Brain microvascular endothelial cell (primary cell): ENCODE measurements at regions not wholly inside any gene's neighbourhood (a gene's known extent, or its start where the extent isn't known, plus 50 kb on each side); places are given as distances from the start of the nearest gene placed in this dataset.

Source experiments
- DNase-seq: peaks from one replicate; pipeline ENCODE4 v3.0.0-alpha.2; 2020
- H3K27ac ChIP-seq: fragments of 250-450 bp; sonication (Bioruptor Pico); 2 replicates; pipeline ENCODE4 v1.5.1; 2020; ENCODE audit warnings: mild to moderate bottlenecking, moderate library complexity
- H3K27me3 ChIP-seq: fragments of 250-450 bp; sonication (Bioruptor Pico); replicated peaks from 2 replicates; pipeline ENCODE4 v1.5.1; 2020; ENCODE audit warnings: mild to moderate bottlenecking
- H3K36me3 ChIP-seq: fragments of 250-450 bp; sonication (Bioruptor Pico); replicated peaks from 2 replicates; pipeline ENCODE4 v1.5.1; 2020; ENCODE audit warnings: mild to moderate bottlenecking
- H3K4me3 ChIP-seq: 2 replicates; pipeline ENCODE4 v1.5.1; 2011; ENCODE audit warnings: low read depth, mild to moderate bottlenecking, control low read depth, low read length, moderate library complexity
- in situ Hi-C: cut with HindIII; loops from 2 replicates; pipeline ENCODE4 v1.10.0; 2017; ENCODE audit warnings: low sequenced_read_pairs, low pct_ligation_motif_present
- TF ChIP-seq, protein P1 (sequence below): IDR thresholded peaks from 2 replicates; pipeline ENCODE4 v1.5.1; 2011; ENCODE audit warnings: low read depth, mild to moderate bottlenecking, moderate library complexity, low read length, control low read depth, inconsistent platforms; ENCODE audit errors: missing control alignments

DNA sequence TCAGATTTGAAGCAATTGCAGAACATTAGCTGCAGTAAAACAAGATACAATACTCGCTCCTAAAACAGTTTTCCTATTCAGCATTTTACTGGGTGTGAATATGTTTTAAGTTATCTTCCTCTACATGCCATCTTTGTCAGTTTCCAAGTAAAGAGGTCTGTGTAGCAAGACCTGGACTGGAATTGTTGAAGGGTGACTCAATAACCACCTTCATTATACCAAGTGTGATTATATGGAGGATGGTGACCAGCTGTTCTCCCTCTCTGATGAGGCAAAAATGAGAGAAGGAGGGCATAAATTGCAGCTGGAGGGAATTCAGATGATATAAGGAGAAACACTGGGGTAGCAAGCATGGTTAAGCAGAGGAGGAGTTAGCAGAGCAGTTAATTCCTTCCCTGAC is 922.1 kb upstream of the SLIT2 start:
- in situ Hi-C loops = no loop called here
- Histone ChIP-seq H3K27me3 (no peaks in the 10 kb centered on the region), H3K4me3 (no peak overlapping the region), H3K36me3 (no peaks in the 10 kb centered on the region), H3K27ac (no peak overlapping the region)
- TF ChIP-seq, protein P1, sequence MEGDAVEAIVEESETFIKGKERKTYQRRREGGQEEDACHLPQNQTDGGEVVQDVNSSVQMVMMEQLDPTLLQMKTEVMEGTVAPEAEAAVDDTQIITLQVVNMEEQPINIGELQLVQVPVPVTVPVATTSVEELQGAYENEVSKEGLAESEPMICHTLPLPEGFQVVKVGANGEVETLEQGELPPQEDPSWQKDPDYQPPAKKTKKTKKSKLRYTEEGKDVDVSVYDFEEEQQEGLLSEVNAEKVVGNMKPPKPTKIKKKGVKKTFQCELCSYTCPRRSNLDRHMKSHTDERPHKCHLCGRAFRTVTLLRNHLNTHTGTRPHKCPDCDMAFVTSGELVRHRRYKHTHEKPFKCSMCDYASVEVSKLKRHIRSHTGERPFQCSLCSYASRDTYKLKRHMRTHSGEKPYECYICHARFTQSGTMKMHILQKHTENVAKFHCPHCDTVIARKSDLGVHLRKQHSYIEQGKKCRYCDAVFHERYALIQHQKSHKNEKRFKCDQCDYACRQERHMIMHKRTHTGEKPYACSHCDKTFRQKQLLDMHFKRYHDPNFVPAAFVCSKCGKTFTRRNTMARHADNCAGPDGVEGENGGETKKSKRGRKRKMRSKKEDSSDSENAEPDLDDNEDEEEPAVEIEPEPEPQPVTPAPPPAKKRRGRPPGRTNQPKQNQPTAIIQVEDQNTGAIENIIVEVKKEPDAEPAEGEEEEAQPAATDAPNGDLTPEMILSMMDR = no peak
- DNase-seq = no peak

DNA sequence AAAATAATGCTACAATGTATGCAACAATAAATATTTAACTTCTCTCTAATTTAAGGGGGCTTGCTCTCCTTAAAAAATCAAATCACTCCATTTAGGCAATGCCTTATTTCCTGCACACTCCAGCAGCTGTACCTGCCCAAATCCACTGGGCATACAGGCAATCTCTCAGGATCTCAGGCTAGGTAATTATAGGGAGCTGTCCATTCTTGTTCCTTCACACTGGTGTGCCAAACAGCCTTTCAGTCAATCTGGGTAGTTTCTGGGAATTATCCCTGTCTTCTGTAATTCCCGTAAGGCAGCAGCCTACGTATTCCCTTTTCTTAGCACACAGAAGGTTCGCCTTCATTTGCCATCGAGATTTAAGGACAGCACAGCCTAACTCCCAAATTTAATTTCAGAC is 922.6 kb upstream of the SLIT2 start:
- no peaks in the 10 kb centered on the region for H3K27me3 ChIP-seq
- no peak overlapping the region for H3K4me3 ChIP-seq
- H3K36me3 ChIP-seq = no peaks in the 10 kb centered on the region
- no peak overlapping the region for H3K27ac ChIP-seq
- TF ChIP-seq, protein P1 = no peak
- in situ Hi-C loops = no loop called here
- no peak for DNase-seq

DNA sequence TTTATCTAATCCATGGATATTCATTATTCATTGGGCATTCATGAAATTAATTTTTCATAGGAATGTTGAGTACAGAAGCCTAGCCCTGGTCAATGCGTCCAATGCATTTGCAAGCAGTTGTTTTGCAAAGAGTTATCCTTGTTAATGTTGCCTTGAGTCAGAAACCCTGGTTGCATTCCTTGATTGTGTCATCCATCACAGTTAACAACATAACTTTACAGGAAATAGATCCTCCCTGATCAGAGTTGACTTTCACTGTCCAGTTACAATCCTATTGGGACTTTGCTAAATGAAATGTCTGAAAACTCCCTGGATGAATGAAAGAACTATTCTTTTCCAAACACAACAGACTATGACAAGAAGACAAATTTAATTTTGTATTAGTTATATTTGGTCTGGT is 924.3 kb upstream of the SLIT2 start:
- Histone ChIP-seq H3K4me3 (no peak overlapping the region), H3K27ac (no peak overlapping the region), H3K27me3 (no peaks in the 10 kb centered on the region), H3K36me3 (no peaks in the 10 kb centered on the region)
- TF ChIP-seq, protein P1 = no peak
- in situ Hi-C loops = no loop called here
- DNase-seq = peak; percentile 14

DNA sequence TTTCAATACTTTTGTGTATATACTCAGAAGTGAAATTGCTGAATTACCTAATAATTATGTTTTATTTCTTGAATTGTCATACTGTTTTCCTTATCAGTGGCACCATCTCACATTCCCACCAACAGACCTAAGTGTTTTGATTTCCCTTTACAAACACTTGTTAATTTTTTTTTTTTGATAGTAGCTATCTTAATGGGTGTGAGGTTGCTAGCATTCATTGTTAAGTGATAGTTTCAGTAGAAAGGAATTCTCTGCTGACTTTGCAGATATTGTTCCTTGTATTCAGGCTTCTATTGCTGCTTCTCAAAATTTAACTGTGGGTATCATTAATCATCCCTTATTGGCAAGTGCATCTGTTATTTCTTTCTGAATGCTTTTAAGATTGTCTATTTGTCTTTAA is 927.5 kb upstream of the SLIT2 start:
- Histone ChIP-seq H3K36me3 (no peaks in the 10 kb centered on the region), H3K4me3 (no peak overlapping the region), H3K27me3 (no peaks in the 10 kb centered on the region), H3K27ac (no peak overlapping the region)
- no peak for DNase-seq
- TF ChIP-seq, protein P1 = no peak
- in situ Hi-C loops = no loop called here

DNA sequence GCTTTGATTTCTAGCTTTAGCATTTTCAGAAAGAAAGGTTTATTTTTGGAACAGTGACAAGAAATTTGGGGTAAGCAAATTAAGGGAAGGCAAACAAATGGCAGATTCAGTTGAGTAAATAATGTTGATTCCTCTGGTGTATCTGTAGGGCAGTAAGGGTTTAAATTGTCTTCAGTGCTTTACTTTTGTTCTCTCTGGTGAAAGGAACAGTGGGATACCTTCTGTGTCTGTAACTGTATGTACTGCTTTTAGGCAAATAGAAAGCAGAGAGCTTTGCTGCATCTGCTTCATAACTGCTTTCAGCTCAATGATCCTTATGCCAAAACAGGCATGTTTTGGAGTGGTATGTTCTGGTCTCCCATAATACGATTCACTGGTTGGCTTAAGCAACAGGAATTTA is 932.1 kb upstream of the SLIT2 start:
- no peak for DNase-seq
- Histone ChIP-seq H3K27ac (no peak overlapping the region), H3K4me3 (no peak overlapping the region), H3K27me3 (no peaks in the 10 kb centered on the region), H3K36me3 (no peaks in the 10 kb centered on the region)
- in situ Hi-C loops = no loop called here
- TF ChIP-seq, protein P1 = no peak

DNA sequence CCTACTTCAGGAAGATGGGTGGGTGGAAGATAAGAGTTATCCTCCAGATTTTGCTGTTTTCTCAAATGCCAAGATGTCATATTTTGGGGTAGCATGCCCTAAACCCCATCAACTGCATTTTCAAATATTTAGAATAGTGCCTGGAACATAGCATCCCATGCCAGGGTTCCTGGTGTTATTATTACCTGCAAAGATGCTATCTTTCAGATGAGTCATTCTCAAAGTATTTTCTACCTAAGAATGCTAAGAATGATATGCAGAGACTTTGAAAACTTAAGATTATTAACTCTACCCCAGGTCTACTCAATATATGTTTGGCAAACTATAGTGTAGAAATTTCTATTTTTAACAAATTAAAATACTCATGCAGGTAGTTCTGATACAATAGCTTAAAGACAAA is 934.3 kb upstream of the SLIT2 start:
- no peak overlapping the region for H3K4me3 ChIP-seq
- in situ Hi-C loops = no loop called here
- H3K27ac ChIP-seq = no peak overlapping the region
- no peaks in the 10 kb centered on the region for H3K36me3 ChIP-seq
- TF ChIP-seq, protein P1 = no peak
- DNase-seq = no peak
- no peaks in the 10 kb centered on the region for H3K27me3 ChIP-seq
